ENCODE measurements at regions not wholly inside any gene's neighbourhood (a gene's known extent, or its start where the extent isn't known, plus 50 kb on each side); places are given as distances from the start of the nearest gene placed in this dataset.

- TF ChIP-seq, protein P1, sequence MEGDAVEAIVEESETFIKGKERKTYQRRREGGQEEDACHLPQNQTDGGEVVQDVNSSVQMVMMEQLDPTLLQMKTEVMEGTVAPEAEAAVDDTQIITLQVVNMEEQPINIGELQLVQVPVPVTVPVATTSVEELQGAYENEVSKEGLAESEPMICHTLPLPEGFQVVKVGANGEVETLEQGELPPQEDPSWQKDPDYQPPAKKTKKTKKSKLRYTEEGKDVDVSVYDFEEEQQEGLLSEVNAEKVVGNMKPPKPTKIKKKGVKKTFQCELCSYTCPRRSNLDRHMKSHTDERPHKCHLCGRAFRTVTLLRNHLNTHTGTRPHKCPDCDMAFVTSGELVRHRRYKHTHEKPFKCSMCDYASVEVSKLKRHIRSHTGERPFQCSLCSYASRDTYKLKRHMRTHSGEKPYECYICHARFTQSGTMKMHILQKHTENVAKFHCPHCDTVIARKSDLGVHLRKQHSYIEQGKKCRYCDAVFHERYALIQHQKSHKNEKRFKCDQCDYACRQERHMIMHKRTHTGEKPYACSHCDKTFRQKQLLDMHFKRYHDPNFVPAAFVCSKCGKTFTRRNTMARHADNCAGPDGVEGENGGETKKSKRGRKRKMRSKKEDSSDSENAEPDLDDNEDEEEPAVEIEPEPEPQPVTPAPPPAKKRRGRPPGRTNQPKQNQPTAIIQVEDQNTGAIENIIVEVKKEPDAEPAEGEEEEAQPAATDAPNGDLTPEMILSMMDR (conservative IDR thresholded peaks at IDR 0.05), result no peak
- no peak for TF ChIP-seq EZH2 (IDR thresholded peaks at IDR 0.05; ENCODE audit: low read depth)
Observed at GRCh38 chr2:128499367-128500137, 180.9 kb upstream of the HS6ST1 start.
